ENCODE measurements at regions not wholly inside any gene's neighbourhood (a gene's known extent, or its start where the extent isn't known, plus 50 kb on each side); places are given as distances from the start of the nearest gene placed in this dataset.

DNA sequence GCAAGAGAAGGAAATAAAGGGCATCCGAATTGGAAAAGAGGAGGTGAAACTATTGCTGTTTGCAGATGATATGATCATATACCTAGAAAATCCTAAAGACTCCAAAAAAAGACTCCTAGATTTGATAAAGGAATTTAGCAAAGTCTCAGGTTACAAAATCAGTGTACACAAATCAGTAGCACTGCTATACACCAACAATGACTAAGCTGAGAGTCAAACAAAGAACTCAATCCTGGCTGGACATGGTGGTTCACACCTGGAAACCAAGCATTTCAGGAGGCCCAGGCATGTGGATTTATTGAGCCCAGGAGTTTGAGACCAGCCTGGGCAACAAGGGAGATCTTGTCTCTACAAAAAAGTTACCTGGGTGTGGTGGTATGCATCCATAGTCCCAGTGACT is 188.7 kb upstream of the PLXNC1 start:
- H3K36me3 ChIP-seq (ENCODE audit: insufficient read depth in 1 of 2, low read depth in 1 of 2): no peaks in the 10 kb centered on the region
- H3K9me3 ChIP-seq: no peaks in the 10 kb centered on the region
- H3K4me1 ChIP-seq: no peaks in the 10 kb centered on the region
- WGBS, 3 donors: 81 to 94% (median 83%) methylated on average over 1 of the region's 1 CpG
- no peak for ATAC-seq
- intact Hi-C loops (cut with DNase I): no loop called here
- H3K27me3 ChIP-seq (ENCODE audit: insufficient read depth in 3 of 3, low read length in 2 of 3): no peaks in the 10 kb centered on the region
- no peak overlapping the region for H3K4me3 ChIP-seq
- TF ChIP-seq CTCF (IDR thresholded peaks at IDR 0.05): no peak
- H3K27ac ChIP-seq: no peak overlapping the region
- DNase-seq: no peak

- no peak overlapping the region for H3K4me3 ChIP-seq
- TF ChIP-seq CTCF (IDR thresholded peaks at IDR 0.05): no peak
Observed at GRCh38 chr12:93960521-93960920, 187.9 kb upstream of the PLXNC1 start.

DNA sequence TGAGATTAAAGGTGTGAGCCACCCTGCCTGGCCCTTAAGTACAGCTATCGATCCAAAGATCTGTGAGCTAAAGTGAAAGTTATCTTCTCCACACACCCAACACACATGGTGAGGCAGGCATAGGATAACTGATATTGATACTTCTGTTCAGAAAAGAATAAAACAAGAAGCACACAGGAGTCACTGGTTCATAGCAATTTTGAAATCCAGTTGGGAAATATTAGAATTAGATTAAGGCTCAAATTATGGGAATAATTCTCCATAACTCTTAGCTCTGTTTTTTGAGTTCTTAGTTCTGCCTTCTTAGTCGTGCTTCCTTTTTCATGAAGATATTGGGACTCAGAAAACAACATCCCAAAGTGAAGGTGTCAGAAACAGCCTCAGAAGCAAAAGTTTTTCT is 186.0 kb upstream of the PLXNC1 start:
- DNase-seq (no peak), ATAC-seq (no peak)
- Histone ChIP-seq H3K4me1 (no peaks in the 10 kb centered on the region), H3K9me3 (no peaks in the 10 kb centered on the region), H3K36me3 (ENCODE audit: insufficient read depth in 1 of 2, low read depth in 1 of 2) (no peaks in the 10 kb centered on the region), H3K27me3 (ENCODE audit: insufficient read depth in 3 of 3, low read length in 2 of 3) (no peaks in the 10 kb centered on the region), H3K27ac (no peak overlapping the region), H3K4me3 (no peak overlapping the region)
- WGBS, 3 donors: 48 to 96% (median 72%) methylated on average over 2 of the region's 2 CpGs
- TF ChIP-seq CTCF (IDR thresholded peaks at IDR 0.05): no peak
- intact Hi-C loops (cut with DNase I): no loop called here

More at GRCh38 chr12:93960521-93960920, 187.9 kb upstream of the PLXNC1 start:
- H3K27ac ChIP-seq: no peak overlapping the region
- intact Hi-C loops (cut with DNase I): no loop called here
- H3K36me3 ChIP-seq (ENCODE audit: insufficient read depth in 1 of 2, low read depth in 1 of 2): no peaks in the 10 kb centered on the region
- no peaks in the 10 kb centered on the region for H3K27me3 ChIP-seq (ENCODE audit: insufficient read depth in 3 of 3, low read length in 2 of 3)
- H3K4me1 ChIP-seq: no peaks in the 10 kb centered on the region
- ATAC-seq (no peak), DNase-seq (no peak)
- no peaks in the 10 kb centered on the region for H3K9me3 ChIP-seq
- 30 to 78% (median 56%) methylated on average over 2 of the region's 2 CpGs for WGBS, 3 donors

DNA sequence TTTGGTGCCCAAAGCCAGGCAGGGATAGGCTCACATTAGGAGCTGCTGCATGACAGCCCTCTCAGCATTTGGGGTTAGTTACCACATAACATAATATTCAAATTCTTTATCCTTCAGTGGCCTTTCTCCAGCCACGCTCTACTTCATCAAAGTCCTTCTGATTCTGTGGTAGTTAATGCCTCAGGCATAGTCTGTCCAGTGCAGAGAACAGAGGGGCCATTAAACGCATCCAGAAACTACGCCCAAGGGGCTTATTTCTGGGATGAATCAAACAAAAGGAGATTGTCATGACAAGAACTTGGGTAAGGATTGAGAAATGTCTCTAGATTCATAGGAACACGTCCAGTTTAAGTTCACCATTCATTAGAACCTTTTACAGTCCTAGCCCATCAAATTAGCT is 183.4 kb upstream of the PLXNC1 start:
- H3K36me3 ChIP-seq (ENCODE audit: insufficient read depth in 1 of 2, low read depth in 1 of 2): no peaks in the 10 kb centered on the region
- WGBS, 3 donors: 67 to 85% (median 81%) methylated on average over 4 of the region's 4 CpGs
- DNase-seq (no peak), ATAC-seq (no peak)
- H3K27ac ChIP-seq: no peak overlapping the region
- intact Hi-C loops (cut with DNase I): no loop called here
- H3K27me3 ChIP-seq (ENCODE audit: insufficient read depth in 3 of 3, low read length in 2 of 3): no peaks in the 10 kb centered on the region
- no peaks in the 10 kb centered on the region for H3K4me1 ChIP-seq
- no peaks in the 10 kb centered on the region for H3K9me3 ChIP-seq
- no peak overlapping the region for H3K4me3 ChIP-seq
- no peak for TF ChIP-seq CTCF (IDR thresholded peaks at IDR 0.05)

- no peaks in the 10 kb centered on the region for H3K4me1 ChIP-seq
- H3K9me3 ChIP-seq: no peaks in the 10 kb centered on the region
- H3K36me3 ChIP-seq (ENCODE audit: insufficient read depth in 1 of 2, low read depth in 1 of 2): no peaks in the 10 kb centered on the region
- no peak overlapping the region for H3K27ac ChIP-seq
- DNase-seq: no peak
- no peak overlapping the region for H3K4me3 ChIP-seq
- no peaks in the 10 kb centered on the region for H3K27me3 ChIP-seq (ENCODE audit: insufficient read depth in 3 of 3, low read length in 2 of 3)
- no peak for TF ChIP-seq CTCF (IDR thresholded peaks at IDR 0.05)
- intact Hi-C loops (cut with DNase I): no loop called here
- no peak for ATAC-seq
- WGBS, 3 donors: 87 to 100% (median 100%) methylated on average over 1 of the region's 1 CpG
Observed at GRCh38 chr12:93966516-93967133, 181.8 kb upstream of the PLXNC1 start.
